ENCODE measurements at regions not wholly inside any gene's neighbourhood (a gene's known extent, or its start where the extent isn't known, plus 50 kb on each side); places are given as distances from the start of the nearest gene placed in this dataset.

- no peak overlapping the region for H3K4me3 ChIP-seq (ENCODE audit: low read depth, low read length)
- in situ Hi-C loops (cut with HindIII; ENCODE audit: low sequenced_read_pairs), result no loop called here
- TF ChIP-seq CTCF (IDR thresholded peaks at IDR 0.05; ENCODE audit: low read depth, low read length), result no peak
- no peak for DNase-seq (ENCODE audit: low read depth, low spot score)
These were observed 87.8 kb upstream of the DYNC1I1 start for GRCh38 chr7:95684505-95684904.

- no peak overlapping the region for H3K4me3 ChIP-seq (ENCODE audit: low read depth, low read length)
- peak; percentile 43 for TF ChIP-seq CTCF (IDR thresholded peaks at IDR 0.05; ENCODE audit: low read depth, low read length)
- in situ Hi-C loops (cut with HindIII; ENCODE audit: low sequenced_read_pairs), result no loop called here
- peak; percentile 47 for DNase-seq (ENCODE audit: low read depth, low spot score)
These were observed 87.7 kb upstream of the PDK4 start for GRCh38 chr7:95684037-95684436.

- in situ Hi-C loops (cut with HindIII; ENCODE audit: low sequenced_read_pairs), result no loop called here
- no peak for TF ChIP-seq CTCF (IDR thresholded peaks at IDR 0.05; ENCODE audit: low read depth, low read length)
- no peak for DNase-seq (ENCODE audit: low read depth, low spot score)
- no peak overlapping the region for H3K4me3 ChIP-seq (ENCODE audit: low read depth, low read length)
These were observed 86.6 kb upstream of the PDK4 start for GRCh38 chr7:95682913-95683312.

GRCh38 chr7:95676691-95677090, 80.4 kb upstream of the PDK4 start:
- TF ChIP-seq CTCF (IDR thresholded peaks at IDR 0.05; ENCODE audit: low read depth, low read length), result no peak
- in situ Hi-C loops (cut with HindIII; ENCODE audit: low sequenced_read_pairs), result no loop called here
- DNase-seq (ENCODE audit: low read depth, low spot score), result no peak
- no peak overlapping the region for H3K4me3 ChIP-seq (ENCODE audit: low read depth, low read length)

GRCh38 chr7:95675632-95676031, 79.3 kb upstream of the PDK4 start:
- no peak for DNase-seq (ENCODE audit: low read depth, low spot score)
- in situ Hi-C loops (cut with HindIII; ENCODE audit: low sequenced_read_pairs), result no loop called here

GRCh38 chr7:95675016-95675415, 78.7 kb upstream of the PDK4 start:
- H3K4me3 ChIP-seq (ENCODE audit: low read depth, low read length), result no peak overlapping the region
- no peak for TF ChIP-seq CTCF (IDR thresholded peaks at IDR 0.05; ENCODE audit: low read depth, low read length)
- DNase-seq (ENCODE audit: low read depth, low spot score), result no peak
- in situ Hi-C loops (cut with HindIII; ENCODE audit: low sequenced_read_pairs), result no loop called here

More at GRCh38 chr7:95675632-95676031, 79.3 kb upstream of the PDK4 start:
- TF ChIP-seq CTCF (IDR thresholded peaks at IDR 0.05; ENCODE audit: low read depth, low read length), result no peak
- H3K4me3 ChIP-seq (ENCODE audit: low read depth, low read length), result no peak overlapping the region

GRCh38 chr7:95674101-95674500, 77.8 kb upstream of the PDK4 start:
- in situ Hi-C loops (cut with HindIII; ENCODE audit: low sequenced_read_pairs), result no loop called here
- no peak for DNase-seq (ENCODE audit: low read depth, low spot score)
- no peak for TF ChIP-seq CTCF (IDR thresholded peaks at IDR 0.05; ENCODE audit: low read depth, low read length)
- no peak overlapping the region for H3K4me3 ChIP-seq (ENCODE audit: low read depth, low read length)

Measured in astrocyte of the spinal cord (primary cell).